AG10803 (cell line): ENCODE measurements at regions not wholly inside any gene's neighbourhood (a gene's known extent, or its start where the extent isn't known, plus 50 kb on each side); places are given as distances from the start of the nearest gene placed in this dataset.

Experiments used
- DNase-seq: peaks from one replicate; pipeline ENCODE4 v3.0.0; 2010; ENCODE audit warnings: low read depth
- H3K4me3 ChIP-seq: 2 replicates; pipeline ENCODE4 v1.5.1; 2011; ENCODE audit warnings: mild to moderate bottlenecking, low read length, control low read depth
- TF ChIP-seq, protein P1 (sequence below): conservative IDR thresholded peaks from 2 replicates; pipeline ENCODE4 v1.5.1; 2011; ENCODE audit warnings: mild to moderate bottlenecking, low read length, control low read depth, inconsistent platforms

DNA sequence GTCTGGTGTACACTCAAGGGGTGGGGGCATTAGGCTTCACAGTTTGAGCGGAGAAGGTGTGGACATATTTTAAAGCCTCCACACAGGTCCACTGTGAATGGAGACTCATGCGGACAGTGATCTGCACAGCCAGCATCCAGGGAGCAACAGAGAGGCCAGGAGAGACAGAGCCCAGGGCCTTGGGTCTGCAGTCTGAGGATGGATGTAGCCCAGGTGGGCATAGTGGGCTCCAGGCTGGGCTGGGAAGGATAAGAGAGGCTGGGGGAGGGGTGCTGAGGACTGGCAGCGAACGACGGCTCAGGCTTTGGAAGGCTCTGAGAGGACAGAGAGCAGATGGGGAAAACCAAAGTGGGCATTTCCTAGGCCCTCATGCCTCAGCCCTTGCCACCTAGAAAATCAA is 128.8 kb downstream of the PAPOLA start:
- no peak for DNase-seq
- H3K4me3 ChIP-seq: no peak overlapping the region
- TF ChIP-seq, protein P1, sequence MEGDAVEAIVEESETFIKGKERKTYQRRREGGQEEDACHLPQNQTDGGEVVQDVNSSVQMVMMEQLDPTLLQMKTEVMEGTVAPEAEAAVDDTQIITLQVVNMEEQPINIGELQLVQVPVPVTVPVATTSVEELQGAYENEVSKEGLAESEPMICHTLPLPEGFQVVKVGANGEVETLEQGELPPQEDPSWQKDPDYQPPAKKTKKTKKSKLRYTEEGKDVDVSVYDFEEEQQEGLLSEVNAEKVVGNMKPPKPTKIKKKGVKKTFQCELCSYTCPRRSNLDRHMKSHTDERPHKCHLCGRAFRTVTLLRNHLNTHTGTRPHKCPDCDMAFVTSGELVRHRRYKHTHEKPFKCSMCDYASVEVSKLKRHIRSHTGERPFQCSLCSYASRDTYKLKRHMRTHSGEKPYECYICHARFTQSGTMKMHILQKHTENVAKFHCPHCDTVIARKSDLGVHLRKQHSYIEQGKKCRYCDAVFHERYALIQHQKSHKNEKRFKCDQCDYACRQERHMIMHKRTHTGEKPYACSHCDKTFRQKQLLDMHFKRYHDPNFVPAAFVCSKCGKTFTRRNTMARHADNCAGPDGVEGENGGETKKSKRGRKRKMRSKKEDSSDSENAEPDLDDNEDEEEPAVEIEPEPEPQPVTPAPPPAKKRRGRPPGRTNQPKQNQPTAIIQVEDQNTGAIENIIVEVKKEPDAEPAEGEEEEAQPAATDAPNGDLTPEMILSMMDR: no peak

GRCh38 chr14:96631621-96632362 is 129.6 kb downstream of the PAPOLA start:
- TF ChIP-seq, protein P1: no peak
- no peak for DNase-seq
- no peak overlapping the region for H3K4me3 ChIP-seq

GRCh38 chr14:96632363-96632758 is 130.2 kb downstream of the PAPOLA start:
- DNase-seq: no peak
- TF ChIP-seq, protein P1: no peak
- H3K4me3 ChIP-seq: no peak overlapping the region

DNA sequence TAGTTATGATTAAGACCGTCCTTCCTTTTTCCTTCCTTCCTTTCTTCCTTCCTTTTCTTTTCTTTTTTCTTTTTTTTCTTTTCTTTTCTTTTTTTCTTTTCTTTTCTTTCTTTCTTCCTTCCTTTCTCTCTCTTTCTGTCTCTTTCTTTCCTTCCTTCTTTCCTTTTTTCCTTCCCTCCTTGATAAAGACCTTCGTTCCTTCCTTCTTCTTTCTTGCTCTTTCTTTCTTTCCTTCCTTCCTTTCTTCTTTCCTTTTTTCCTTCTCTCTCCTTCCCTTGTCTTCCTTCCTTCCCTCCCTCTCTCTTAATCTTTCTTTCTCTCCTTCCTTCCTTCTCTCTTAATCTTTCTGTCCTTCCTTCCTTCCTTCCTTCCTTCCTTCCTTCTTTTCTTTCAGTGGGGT is 130.9 kb downstream of the PAPOLA start:
- DNase-seq: no peak
- TF ChIP-seq, protein P1: no peak
- H3K4me3 ChIP-seq: no peak overlapping the region

DNA sequence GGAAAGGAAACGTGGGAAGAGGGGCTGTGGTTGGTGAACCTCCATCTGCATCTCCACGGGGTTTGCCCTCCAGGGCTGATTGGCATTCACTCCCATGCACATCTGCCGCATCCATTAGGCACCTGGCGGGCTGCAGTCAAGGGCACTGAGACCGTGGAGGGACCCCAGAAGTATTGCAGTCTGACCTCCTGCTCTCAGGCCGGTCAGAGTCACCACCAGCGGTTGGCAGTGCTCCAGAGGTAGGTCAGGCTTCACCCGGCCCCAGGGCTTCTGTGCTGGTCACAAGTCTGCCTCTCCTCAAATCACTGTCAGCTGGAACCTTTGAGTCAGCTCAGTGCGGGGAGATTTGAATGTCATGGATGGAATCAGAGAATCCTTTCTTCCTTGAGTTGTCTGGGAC is 132.3 kb downstream of the PAPOLA start:
- DNase-seq: no peak
- H3K4me3 ChIP-seq: no peak overlapping the region
- TF ChIP-seq, protein P1: no peak

- no peak for DNase-seq
- TF ChIP-seq, protein P1: no peak
- no peak overlapping the region for H3K4me3 ChIP-seq
Observed at GRCh38 chr14:96634896-96635295, 132.7 kb downstream of the PAPOLA start.

- H3K4me3 ChIP-seq: no peak overlapping the region
- TF ChIP-seq, protein P1: no peak
- no peak for DNase-seq
Observed at GRCh38 chr14:96635850-96636249, 133.7 kb downstream of the PAPOLA start.
